ENCODE measurements at regions not wholly inside any gene's neighbourhood (a gene's known extent, or its start where the extent isn't known, plus 50 kb on each side); places are given as distances from the start of the nearest gene placed in this dataset.
"Not testable (repeated sequence)": the region's sequence is repeated elsewhere in the genome, so short reads cannot be mapped to it uniquely, and the experiment has no call there.

DNA sequence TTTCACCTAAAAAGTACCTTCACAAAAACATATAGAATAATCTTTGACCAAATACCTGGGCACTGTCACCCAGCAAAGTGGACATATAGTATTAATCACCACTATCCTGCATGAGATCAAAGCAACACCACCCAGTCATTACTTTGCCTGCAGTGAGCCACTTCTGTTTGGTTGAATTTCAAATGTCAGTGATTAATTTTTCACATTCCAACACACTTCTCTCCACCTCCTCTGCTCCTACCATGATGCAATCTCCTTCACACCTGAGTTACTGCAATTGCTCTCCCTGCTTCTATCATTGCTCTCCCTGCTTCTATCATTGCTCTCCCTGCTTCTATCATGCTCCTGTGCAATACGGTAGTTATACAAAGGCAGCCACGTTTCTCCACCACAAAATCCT lies 106.1 kb upstream of the NETO1 start:
- DNase-seq (ENCODE audit: low read depth in 4 of 4, low spot score in 3 of 4) = no peak

GRCh38 chr18:72965616-72966015 lies 97.8 kb upstream of the NETO1 start:
- DNase-seq (ENCODE audit: low read depth in 4 of 4, low spot score in 3 of 4) = no peak

GRCh38 chr18:72958195-72958594 lies 90.4 kb upstream of the NETO1 start:
- not testable (repeated sequence) for DNase-seq (ENCODE audit: low read depth in 4 of 4, low spot score in 3 of 4)

DNA sequence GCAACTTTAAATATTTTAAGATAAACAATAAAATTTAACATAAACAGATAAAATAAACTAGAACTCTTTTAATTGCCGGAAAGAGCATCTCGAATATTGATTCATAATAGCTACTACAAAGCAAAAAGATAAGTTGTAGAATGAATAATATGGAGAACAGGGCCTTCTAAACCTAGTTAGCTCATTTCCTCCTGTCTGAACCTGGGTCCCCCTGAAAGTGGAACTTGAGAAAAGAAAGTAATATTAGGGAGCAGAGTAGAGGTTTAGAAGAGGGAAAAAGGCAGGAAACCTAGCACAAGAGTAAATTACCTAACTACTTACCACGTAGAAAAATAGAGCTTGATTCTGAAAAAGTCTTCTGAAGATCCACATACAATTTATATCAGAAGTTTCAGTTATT lies 80.7 kb upstream of the NETO1 start:
- DNase-seq (ENCODE audit: low read depth in 4 of 4, low spot score in 3 of 4) = no peak

DNA sequence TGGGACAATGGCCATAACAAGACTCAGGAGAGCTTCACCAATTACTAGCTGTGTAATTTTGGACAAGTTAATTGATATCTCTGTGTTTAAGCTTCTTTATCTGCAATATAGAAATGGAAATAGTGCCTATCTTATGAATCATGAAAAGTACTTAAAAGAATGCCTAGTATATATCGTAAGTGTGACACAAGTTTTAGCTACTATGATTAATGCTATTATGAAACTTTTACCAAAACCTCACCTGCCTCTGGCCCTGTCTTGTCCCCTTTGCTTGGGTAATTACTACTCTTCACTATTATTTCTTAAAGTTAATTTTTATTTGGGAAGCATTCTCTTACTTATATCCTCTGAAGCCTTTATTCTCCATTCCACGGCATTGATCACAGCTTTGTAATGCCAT lies 75.0 kb upstream of the NETO1 start:
- DNase-seq (ENCODE audit: low read depth in 4 of 4, low spot score in 3 of 4) = no peak

GRCh38 chr18:72940986-72941385 lies 73.2 kb upstream of the NETO1 start:
- DNase-seq (ENCODE audit: low read depth in 4 of 4, low spot score in 3 of 4) = no peak

DNA sequence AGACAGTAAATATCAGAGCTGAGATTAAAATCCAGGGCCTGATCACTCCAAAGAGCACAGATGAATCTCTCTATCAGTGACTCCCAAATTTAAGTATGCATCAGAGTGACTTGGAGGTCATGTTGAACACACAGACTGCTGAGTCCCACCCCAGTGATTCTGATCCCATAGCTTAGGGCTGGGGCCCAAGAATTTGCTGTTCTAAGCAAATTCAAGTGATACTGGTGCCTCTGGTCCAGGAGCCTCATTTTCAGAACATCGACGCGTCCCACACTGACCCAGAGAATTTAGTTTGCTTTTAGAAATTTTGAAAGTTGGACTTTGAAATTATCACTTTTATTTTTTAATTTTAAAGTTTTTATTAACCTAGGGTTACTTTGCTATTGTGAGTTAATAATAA lies 72.7 kb upstream of the NETO1 start:
- DNase-seq (ENCODE audit: low read depth in 4 of 4, low spot score in 3 of 4) = no peak

GRCh38 chr18:72935744-72936143 lies 68.0 kb upstream of the NETO1 start:
- DNase-seq (ENCODE audit: low read depth in 4 of 4, low spot score in 3 of 4) = no peak

DNA sequence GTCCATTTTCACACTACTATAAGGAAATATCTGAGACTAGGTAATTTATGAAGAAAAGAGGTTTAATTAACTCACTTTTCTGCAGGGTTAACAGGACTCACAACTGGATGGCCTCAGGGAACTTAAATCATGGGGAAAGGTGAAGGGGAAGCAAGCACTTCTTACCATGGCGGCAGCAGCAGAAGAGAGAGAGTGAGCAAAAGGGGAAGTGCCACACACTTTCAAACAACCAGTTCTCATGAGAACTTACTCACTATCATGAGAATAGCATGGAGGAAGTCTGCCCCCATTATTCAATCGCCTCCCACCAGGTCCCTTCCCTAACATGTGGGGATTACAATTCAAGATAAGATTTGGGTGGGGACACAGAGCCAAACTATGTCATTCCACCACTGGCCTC lies 55.1 kb upstream of the NETO1 start:
- no peak for DNase-seq (ENCODE audit: low read depth in 4 of 4, low spot score in 3 of 4)
